ENCODE measurements at regions not wholly inside any gene's neighbourhood (a gene's known extent, or its start where the extent isn't known, plus 50 kb on each side); places are given as distances from the start of the nearest gene placed in this dataset.
A peak's percentile ranks its signal among the peaks of the same experiment; 100 is the strongest.

- Histone ChIP-seq H3K9ac (no peak overlapping the region), H3K27me3 (ENCODE audit: insufficient read depth, low read depth) (no peaks in the 10 kb centered on the region), H3K4me3 (IDR thresholded peaks at IDR 0.05; ENCODE audit: insufficient read depth, low read depth, low read length) (no peak overlapping the region), H4K20me1 (ENCODE audit: insufficient read depth) (no peaks in the 10 kb centered on the region), H2AFZ (ENCODE audit: low read depth) (no peak overlapping the region), H3K4me2 (no peak overlapping the region), H3K36me3 (ENCODE audit: insufficient read depth) (no peaks in the 10 kb centered on the region), H3K27ac (no peak overlapping the region), H3K4me1 (ENCODE audit: low read depth, poor library complexity, severe bottlenecking) (peaks cover 19% of the 10 kb centered on the region), H3K79me2 (ENCODE audit: insufficient read depth, low read depth) (no peaks in the 10 kb centered on the region)
- TF ChIP-seq, protein P1, sequence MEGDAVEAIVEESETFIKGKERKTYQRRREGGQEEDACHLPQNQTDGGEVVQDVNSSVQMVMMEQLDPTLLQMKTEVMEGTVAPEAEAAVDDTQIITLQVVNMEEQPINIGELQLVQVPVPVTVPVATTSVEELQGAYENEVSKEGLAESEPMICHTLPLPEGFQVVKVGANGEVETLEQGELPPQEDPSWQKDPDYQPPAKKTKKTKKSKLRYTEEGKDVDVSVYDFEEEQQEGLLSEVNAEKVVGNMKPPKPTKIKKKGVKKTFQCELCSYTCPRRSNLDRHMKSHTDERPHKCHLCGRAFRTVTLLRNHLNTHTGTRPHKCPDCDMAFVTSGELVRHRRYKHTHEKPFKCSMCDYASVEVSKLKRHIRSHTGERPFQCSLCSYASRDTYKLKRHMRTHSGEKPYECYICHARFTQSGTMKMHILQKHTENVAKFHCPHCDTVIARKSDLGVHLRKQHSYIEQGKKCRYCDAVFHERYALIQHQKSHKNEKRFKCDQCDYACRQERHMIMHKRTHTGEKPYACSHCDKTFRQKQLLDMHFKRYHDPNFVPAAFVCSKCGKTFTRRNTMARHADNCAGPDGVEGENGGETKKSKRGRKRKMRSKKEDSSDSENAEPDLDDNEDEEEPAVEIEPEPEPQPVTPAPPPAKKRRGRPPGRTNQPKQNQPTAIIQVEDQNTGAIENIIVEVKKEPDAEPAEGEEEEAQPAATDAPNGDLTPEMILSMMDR (conservative IDR thresholded peaks at IDR 0.05; ENCODE audit: low read depth, low read length), result no peak
Measured at GRCh38 chr10:33753389-33753788, 418.9 kb upstream of the NRP1 start.

- Histone ChIP-seq H2AFZ (ENCODE audit: low read depth) (no peak overlapping the region; the same call in 1 of the 2 replicates), H3K9ac (no peak overlapping the region), H3K4me2 (peak overlapping the region; percentile 41), H3K79me2 (ENCODE audit: insufficient read depth, low read depth) (no peaks in the 10 kb centered on the region), H3K4me3 (IDR thresholded peaks at IDR 0.05; ENCODE audit: insufficient read depth, low read depth, low read length) (no peak overlapping the region), H3K27ac (peak overlapping the region; percentile 60), H4K20me1 (ENCODE audit: insufficient read depth) (no peaks in the 10 kb centered on the region), H3K36me3 (ENCODE audit: insufficient read depth) (no peaks in the 10 kb centered on the region), H3K27me3 (ENCODE audit: insufficient read depth, low read depth) (no peaks in the 10 kb centered on the region), H3K4me1 (ENCODE audit: low read depth, poor library complexity, severe bottlenecking) (peaks cover 55% of the 10 kb centered on the region)
- TF ChIP-seq, protein P1 (conservative IDR thresholded peaks at IDR 0.05; ENCODE audit: low read depth, low read length), result no peak
Measured at GRCh38 chr10:33749790-33750189, 415.3 kb upstream of the NRP1 start.

- H3K27me3 ChIP-seq (ENCODE audit: insufficient read depth, low read depth), result no peaks in the 10 kb centered on the region
Measured at GRCh38 chr10:33749067-33749735, 414.7 kb upstream of the NRP1 start.

DNA sequence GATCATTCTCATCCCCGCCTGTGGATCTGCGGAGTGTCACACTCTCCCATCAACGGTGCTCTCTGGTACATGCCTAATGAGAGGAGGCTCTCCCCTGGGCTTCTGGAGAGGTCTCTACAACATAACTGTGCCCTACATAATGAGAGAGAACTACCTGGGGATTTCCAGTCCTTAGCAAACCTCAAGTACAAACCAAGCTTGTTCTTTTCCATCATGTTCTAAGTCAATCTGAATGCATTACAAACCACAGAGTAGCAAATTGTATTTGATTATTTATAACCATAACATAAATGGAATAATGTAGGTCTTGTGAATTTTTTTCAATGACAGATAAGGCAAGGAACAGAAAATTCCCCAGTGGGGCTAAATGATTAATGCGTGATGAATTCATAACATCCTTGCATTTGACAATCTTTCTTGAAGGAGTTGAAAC, 412.4 kb upstream of the NRP1 start:
- H3K27ac ChIP-seq, result peak overlapping the region; percentile 73
- H3K4me2 ChIP-seq, result peak overlapping the region; percentile 60
- peaks cover 85% of the 10 kb centered on the region for H3K4me1 ChIP-seq (ENCODE audit: low read depth, poor library complexity, severe bottlenecking)
- peak overlapping the region; percentile 6; the same call in 1 of the 2 replicates for H3K9ac ChIP-seq
- H3K27me3 ChIP-seq (ENCODE audit: insufficient read depth, low read depth), result no peaks in the 10 kb centered on the region
- TF ChIP-seq, protein P1 (conservative IDR thresholded peaks at IDR 0.05; ENCODE audit: low read depth, low read length), result no peak
- H2AFZ ChIP-seq (ENCODE audit: low read depth), result peak overlapping the region; percentile 5; the same call in 1 of the 2 replicates
- H4K20me1 ChIP-seq (ENCODE audit: insufficient read depth), result no peaks in the 10 kb centered on the region
- H3K36me3 ChIP-seq (ENCODE audit: insufficient read depth), result no peaks in the 10 kb centered on the region
- H3K79me2 ChIP-seq (ENCODE audit: insufficient read depth, low read depth), result no peaks in the 10 kb centered on the region
- H3K4me3 ChIP-seq (IDR thresholded peaks at IDR 0.05; ENCODE audit: insufficient read depth, low read depth, low read length), result no peak overlapping the region

More at GRCh38 chr10:33749067-33749735, 414.7 kb upstream of the NRP1 start:
- H3K27ac ChIP-seq, result peak overlapping the region; percentile 60
- H3K4me3 ChIP-seq (IDR thresholded peaks at IDR 0.05; ENCODE audit: insufficient read depth, low read depth, low read length), result no peak overlapping the region
- H2AFZ ChIP-seq (ENCODE audit: low read depth), result peak overlapping the region; percentile 20; the same call in 1 of the 2 replicates
- H3K36me3 ChIP-seq (ENCODE audit: insufficient read depth), result no peaks in the 10 kb centered on the region
- no peak overlapping the region for H3K9ac ChIP-seq
- H4K20me1 ChIP-seq (ENCODE audit: insufficient read depth), result no peaks in the 10 kb centered on the region
- H3K4me1 ChIP-seq (ENCODE audit: low read depth, poor library complexity, severe bottlenecking), result peaks cover 61% of the 10 kb centered on the region
- peak overlapping the region; percentile 41 for H3K4me2 ChIP-seq
- TF ChIP-seq, protein P1 (conservative IDR thresholded peaks at IDR 0.05; ENCODE audit: low read depth, low read length), result no peak
- H3K79me2 ChIP-seq (ENCODE audit: insufficient read depth, low read depth), result no peaks in the 10 kb centered on the region

Measured in KMS-11 (cell line).